ENCODE measurements at regions not wholly inside any gene's neighbourhood (a gene's known extent, or its start where the extent isn't known, plus 50 kb on each side); places are given as distances from the start of the nearest gene placed in this dataset.

GRCh38 chr4:144267084-144267483 lies 126.6 kb upstream of the GYPA start:
- no peak overlapping the region for H3K4me3 ChIP-seq
- WGBS, 2 donors, result 63 to 75% methylated on average over 1 of the region's 1 CpG
- DNase-seq (no peak), ATAC-seq (ENCODE audit: low FRiP score in 2 of 2) (no peak)
- TF ChIP-seq EP300 (IDR thresholded peaks at IDR 0.05), result no peak
- TF ChIP-seq POLR2AphosphoS5 (IDR thresholded peaks at IDR 0.05), result no peak
- H3K36me3 ChIP-seq, result no peaks in the 10 kb centered on the region
- H3K9me3 ChIP-seq, result no peaks in the 10 kb centered on the region
- H3K27ac ChIP-seq, result no peak overlapping the region
- H3K4me1 ChIP-seq, result no peaks in the 10 kb centered on the region
- H3K27me3 ChIP-seq, result no peaks in the 10 kb centered on the region

- Histone ChIP-seq H3K27ac (no peak overlapping the region), H3K36me3 (no peaks in the 10 kb centered on the region), H3K27me3 (no peaks in the 10 kb centered on the region), H3K4me1 (no peaks in the 10 kb centered on the region), H3K4me3 (no peak overlapping the region), H3K9me3 (no peaks in the 10 kb centered on the region)
- no peak for ATAC-seq (ENCODE audit: low FRiP score in 2 of 2)
- DNase-seq, result no peak
- TF ChIP-seq POLR2AphosphoS5 (IDR thresholded peaks at IDR 0.05) (no peak), EP300 (IDR thresholded peaks at IDR 0.05) (no peak), POLR2A (IDR thresholded peaks at IDR 0.05) (no peak)
- TF ChIP-seq, protein P1, sequence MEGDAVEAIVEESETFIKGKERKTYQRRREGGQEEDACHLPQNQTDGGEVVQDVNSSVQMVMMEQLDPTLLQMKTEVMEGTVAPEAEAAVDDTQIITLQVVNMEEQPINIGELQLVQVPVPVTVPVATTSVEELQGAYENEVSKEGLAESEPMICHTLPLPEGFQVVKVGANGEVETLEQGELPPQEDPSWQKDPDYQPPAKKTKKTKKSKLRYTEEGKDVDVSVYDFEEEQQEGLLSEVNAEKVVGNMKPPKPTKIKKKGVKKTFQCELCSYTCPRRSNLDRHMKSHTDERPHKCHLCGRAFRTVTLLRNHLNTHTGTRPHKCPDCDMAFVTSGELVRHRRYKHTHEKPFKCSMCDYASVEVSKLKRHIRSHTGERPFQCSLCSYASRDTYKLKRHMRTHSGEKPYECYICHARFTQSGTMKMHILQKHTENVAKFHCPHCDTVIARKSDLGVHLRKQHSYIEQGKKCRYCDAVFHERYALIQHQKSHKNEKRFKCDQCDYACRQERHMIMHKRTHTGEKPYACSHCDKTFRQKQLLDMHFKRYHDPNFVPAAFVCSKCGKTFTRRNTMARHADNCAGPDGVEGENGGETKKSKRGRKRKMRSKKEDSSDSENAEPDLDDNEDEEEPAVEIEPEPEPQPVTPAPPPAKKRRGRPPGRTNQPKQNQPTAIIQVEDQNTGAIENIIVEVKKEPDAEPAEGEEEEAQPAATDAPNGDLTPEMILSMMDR (IDR thresholded peaks at IDR 0.05), result no peak
These were observed 140.2 kb upstream of the GYPA start for GRCh38 chr4:144280688-144281087.

DNA sequence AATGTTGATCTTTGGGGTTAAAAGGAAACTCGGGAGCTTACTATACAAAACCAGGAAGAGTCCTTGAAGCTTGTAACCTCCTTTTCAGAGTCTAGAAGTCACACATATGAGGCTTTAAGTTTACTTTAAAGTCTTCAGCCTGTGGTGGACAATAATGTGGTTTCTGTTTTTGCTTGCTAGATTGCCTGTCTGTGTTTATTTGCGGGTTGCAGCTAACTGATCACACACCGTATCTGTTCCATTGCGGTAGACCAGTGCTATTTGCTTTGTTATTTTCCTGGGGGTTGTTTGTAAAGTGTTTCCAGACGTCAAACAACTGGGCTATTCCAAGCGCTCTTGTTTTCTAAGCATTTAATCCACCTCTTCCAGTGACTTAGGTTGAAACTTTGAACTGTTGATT lies 143.0 kb upstream of the GYPA start:
- no peak overlapping the region for H3K4me3 ChIP-seq
- TF ChIP-seq POLR2A (IDR thresholded peaks at IDR 0.05) (no peak), EP300 (IDR thresholded peaks at IDR 0.05) (no peak)
- TF ChIP-seq, protein P1 (IDR thresholded peaks at IDR 0.05), result no peak
- H3K9me3 ChIP-seq, result no peaks in the 10 kb centered on the region
- no peaks in the 10 kb centered on the region for H3K36me3 ChIP-seq
- DNase-seq (no peak), ATAC-seq (ENCODE audit: low FRiP score in 2 of 2) (no peak)
- no peak overlapping the region for H3K27ac ChIP-seq
- no peaks in the 10 kb centered on the region for H3K4me1 ChIP-seq
- 51 to 54% methylated on average over 6 of the region's 6 CpGs for WGBS, 2 donors
- H3K27me3 ChIP-seq, result no peaks in the 10 kb centered on the region

DNA sequence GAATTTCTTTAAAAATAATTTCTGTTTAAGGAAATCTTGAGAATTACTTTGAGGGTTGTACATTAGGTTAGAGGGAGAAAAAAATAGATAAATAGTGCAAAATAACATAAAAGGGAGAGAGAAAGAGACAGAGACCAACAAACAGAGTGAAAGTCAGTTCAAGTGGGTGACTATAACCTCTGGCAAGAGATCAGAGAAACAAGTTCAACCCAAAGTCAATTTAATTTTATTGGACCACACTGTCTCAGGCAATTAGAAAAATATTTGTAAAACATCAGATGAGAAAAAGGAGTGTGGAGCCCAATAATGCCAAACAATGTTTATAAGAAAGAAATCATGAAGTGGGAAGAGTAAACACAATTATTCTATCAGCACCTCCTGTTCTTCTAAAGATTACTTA lies 143.5 kb upstream of the GYPA start:
- Histone ChIP-seq H3K27me3 (no peaks in the 10 kb centered on the region), H3K27ac (no peak overlapping the region), H3K36me3 (no peaks in the 10 kb centered on the region), H3K4me3 (no peak overlapping the region), H3K9me3 (no peaks in the 10 kb centered on the region), H3K4me1 (no peaks in the 10 kb centered on the region)
- no peak for TF ChIP-seq POLR2AphosphoS5 (IDR thresholded peaks at IDR 0.05)
- TF ChIP-seq POLR2A (IDR thresholded peaks at IDR 0.05), result no peak
- TF ChIP-seq, protein P1 (IDR thresholded peaks at IDR 0.05), result no peak
- no peak for TF ChIP-seq EP300 (IDR thresholded peaks at IDR 0.05)
- ATAC-seq (ENCODE audit: low FRiP score in 2 of 2) (no peak), DNase-seq (no peak)

- no peak for DNase-seq
- Histone ChIP-seq H3K36me3 (no peaks in the 10 kb centered on the region), H3K4me3 (no peak overlapping the region), H3K27ac (no peak overlapping the region), H3K27me3 (no peaks in the 10 kb centered on the region), H3K4me1 (no peaks in the 10 kb centered on the region), H3K9me3 (no peaks in the 10 kb centered on the region)
- 70 to 91% methylated on average over 5 to 6 of the region's 6 CpGs for WGBS, 2 donors
- TF ChIP-seq, protein P1 (IDR thresholded peaks at IDR 0.05), result no peak
- TF ChIP-seq POLR2A (IDR thresholded peaks at IDR 0.05) (no peak), POLR2AphosphoS5 (IDR thresholded peaks at IDR 0.05) (no peak), EP300 (IDR thresholded peaks at IDR 0.05) (no peak)
- ATAC-seq (ENCODE audit: low FRiP score in 2 of 2), result no peak
These were observed 147.7 kb upstream of the GYPA start for GRCh38 chr4:144288011-144288903.

All from upper lobe of left lung (tissue), 6 donors.